Mesothelial cell of epicardium (in vitro differentiated cells): ENCODE measurements at regions not wholly inside any gene's neighbourhood (a gene's known extent, or its start where the extent isn't known, plus 50 kb on each side); places are given as distances from the start of the nearest gene placed in this dataset.
A peak's percentile ranks its signal among the peaks of the same experiment; 100 is the strongest.

Experiments
- DNase-seq, 2 experiments: peaks; one replicate each; pipeline ENCODE4 v3.0.0; 2021; ENCODE audit warnings: low spot score in 2 of 2; ENCODE audit not compliant: unreplicated experiment in 2 of 2
- H3K27ac Mint-ChIP-seq: 2 replicates; pipeline ENCODE4 v1.8.0; 2021; ENCODE audit warnings: mixed read lengths
- H3K27me3 Mint-ChIP-seq: 2 replicates; pipeline ENCODE4 v1.8.0; 2021; ENCODE audit warnings: low read depth, mixed read lengths
- H3K36me3 Mint-ChIP-seq: 2 replicates; pipeline ENCODE4 v1.8.0; 2021; ENCODE audit warnings: mixed read lengths
- H3K4me1 Mint-ChIP-seq: 2 replicates; pipeline ENCODE4 v1.8.0; 2021; ENCODE audit warnings: mixed read lengths
- H3K4me3 Mint-ChIP-seq: 2 replicates; pipeline ENCODE4 v1.8.0; 2021; ENCODE audit warnings: mild to moderate bottlenecking, moderate library complexity, mixed read lengths
- H3K9me3 Mint-ChIP-seq: 2 replicates; pipeline ENCODE4 v1.8.0; 2021; ENCODE audit warnings: mixed read lengths
- TF ChIP-seq, protein P1 (sequence below): fragments of 200-600 bp; sonication (generic); IDR thresholded peaks from one replicate; pipeline ENCODE4 v1.5.0; 2021; ENCODE audit warnings: antibody characterized with exemption; ENCODE audit not compliant: unreplicated experiment

DNA sequence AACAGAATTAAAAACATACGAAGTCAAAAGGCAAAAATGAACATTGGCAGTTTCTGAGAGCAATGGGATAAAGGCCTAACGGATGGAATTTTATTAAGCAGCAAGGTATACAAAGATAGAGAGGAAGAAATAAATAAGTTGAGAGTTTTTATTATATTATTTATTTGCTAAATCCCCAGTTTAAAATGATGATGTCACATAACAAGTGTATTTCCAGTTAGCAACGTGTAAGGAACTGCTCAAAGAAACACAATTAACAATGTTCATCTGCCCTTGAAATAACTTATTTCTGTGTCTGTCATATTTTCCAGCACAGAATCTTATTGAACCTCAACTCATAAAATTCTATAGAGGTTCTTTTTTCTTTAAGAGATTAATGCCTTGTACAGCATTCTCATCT, 108.6 kb upstream of the TMEM106B start:
- no peak overlapping the region for H3K4me3 Mint-ChIP-seq
- TF ChIP-seq, protein P1, sequence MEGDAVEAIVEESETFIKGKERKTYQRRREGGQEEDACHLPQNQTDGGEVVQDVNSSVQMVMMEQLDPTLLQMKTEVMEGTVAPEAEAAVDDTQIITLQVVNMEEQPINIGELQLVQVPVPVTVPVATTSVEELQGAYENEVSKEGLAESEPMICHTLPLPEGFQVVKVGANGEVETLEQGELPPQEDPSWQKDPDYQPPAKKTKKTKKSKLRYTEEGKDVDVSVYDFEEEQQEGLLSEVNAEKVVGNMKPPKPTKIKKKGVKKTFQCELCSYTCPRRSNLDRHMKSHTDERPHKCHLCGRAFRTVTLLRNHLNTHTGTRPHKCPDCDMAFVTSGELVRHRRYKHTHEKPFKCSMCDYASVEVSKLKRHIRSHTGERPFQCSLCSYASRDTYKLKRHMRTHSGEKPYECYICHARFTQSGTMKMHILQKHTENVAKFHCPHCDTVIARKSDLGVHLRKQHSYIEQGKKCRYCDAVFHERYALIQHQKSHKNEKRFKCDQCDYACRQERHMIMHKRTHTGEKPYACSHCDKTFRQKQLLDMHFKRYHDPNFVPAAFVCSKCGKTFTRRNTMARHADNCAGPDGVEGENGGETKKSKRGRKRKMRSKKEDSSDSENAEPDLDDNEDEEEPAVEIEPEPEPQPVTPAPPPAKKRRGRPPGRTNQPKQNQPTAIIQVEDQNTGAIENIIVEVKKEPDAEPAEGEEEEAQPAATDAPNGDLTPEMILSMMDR = no peak
- peaks cover 22% of the 10 kb centered on the region for H3K9me3 Mint-ChIP-seq
- no peak for DNase-seq
- H3K27ac Mint-ChIP-seq = peak overlapping the region; percentile 89
- H3K4me1 Mint-ChIP-seq = peaks cover 42% of the 10 kb centered on the region
- H3K27me3 Mint-ChIP-seq = no peaks in the 10 kb centered on the region
- peaks cover 9% of the 10 kb centered on the region for H3K36me3 Mint-ChIP-seq

GRCh38 chr7:12103948-12104347, 107.1 kb upstream of the TMEM106B start:
- Mint-ChIP-seq H3K9me3 (peaks cover 20% of the 10 kb centered on the region), H3K36me3 (peaks cover 9% of the 10 kb centered on the region), H3K27me3 (no peaks in the 10 kb centered on the region), H3K27ac (peak overlapping the region; percentile 82), H3K4me3 (no peak overlapping the region), H3K4me1 (peaks cover 53% of the 10 kb centered on the region)
- DNase-seq = no peak
- TF ChIP-seq, protein P1 = no peak

- no peak overlapping the region for H3K4me3 Mint-ChIP-seq
- H3K27me3 Mint-ChIP-seq = no peaks in the 10 kb centered on the region
- TF ChIP-seq, protein P1 = no peak
- DNase-seq = no peak
- H3K27ac Mint-ChIP-seq = peak overlapping the region; percentile 91
- H3K4me1 Mint-ChIP-seq = peaks cover 66% of the 10 kb centered on the region
- H3K36me3 Mint-ChIP-seq = no peaks in the 10 kb centered on the region
- H3K9me3 Mint-ChIP-seq = peaks cover 6% of the 10 kb centered on the region
Measured at GRCh38 chr7:12107381-12107780, 103.7 kb upstream of the TMEM106B start.

DNA sequence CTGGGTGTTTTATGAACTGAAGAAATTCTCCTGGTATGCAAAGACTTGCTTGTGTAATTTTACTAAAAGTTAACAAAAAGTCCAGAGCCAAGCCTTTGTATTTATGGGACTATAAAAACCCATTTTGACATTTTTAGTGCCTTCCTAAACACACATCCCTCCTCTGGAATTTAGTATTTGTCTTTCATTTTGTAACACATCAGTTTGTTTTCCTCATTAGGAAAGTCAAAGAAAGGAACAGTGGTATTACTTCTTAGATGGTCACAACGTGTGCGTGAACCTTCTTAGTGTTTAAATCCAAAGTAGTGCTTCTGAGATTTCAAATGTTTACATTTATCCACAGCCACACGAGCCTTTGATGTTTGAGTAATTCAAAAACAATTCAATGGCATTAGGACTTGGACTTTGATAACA, 103.2 kb upstream of the TMEM106B start:
- Mint-ChIP-seq H3K27me3 (no peaks in the 10 kb centered on the region), H3K4me1 (peaks cover 65% of the 10 kb centered on the region), H3K27ac (peak overlapping the region; percentile 91), H3K9me3 (peaks cover 9% of the 10 kb centered on the region), H3K4me3 (no peak overlapping the region), H3K36me3 (no peaks in the 10 kb centered on the region)
- no peak for DNase-seq
- TF ChIP-seq, protein P1 = no peak

GRCh38 chr7:12110425-12110824, 100.7 kb upstream of the TMEM106B start:
- Mint-ChIP-seq H3K9me3 (peaks cover 9% of the 10 kb centered on the region), H3K27me3 (no peaks in the 10 kb centered on the region), H3K27ac (no peak overlapping the region), H3K36me3 (no peaks in the 10 kb centered on the region), H3K4me1 (peaks cover 52% of the 10 kb centered on the region), H3K4me3 (no peak overlapping the region)
- TF ChIP-seq, protein P1 = no peak
- no peak for DNase-seq
